ENCODE measurements at regions not wholly inside any gene's neighbourhood (a gene's known extent, or its start where the extent isn't known, plus 50 kb on each side); places are given as distances from the start of the nearest gene placed in this dataset.

DNA sequence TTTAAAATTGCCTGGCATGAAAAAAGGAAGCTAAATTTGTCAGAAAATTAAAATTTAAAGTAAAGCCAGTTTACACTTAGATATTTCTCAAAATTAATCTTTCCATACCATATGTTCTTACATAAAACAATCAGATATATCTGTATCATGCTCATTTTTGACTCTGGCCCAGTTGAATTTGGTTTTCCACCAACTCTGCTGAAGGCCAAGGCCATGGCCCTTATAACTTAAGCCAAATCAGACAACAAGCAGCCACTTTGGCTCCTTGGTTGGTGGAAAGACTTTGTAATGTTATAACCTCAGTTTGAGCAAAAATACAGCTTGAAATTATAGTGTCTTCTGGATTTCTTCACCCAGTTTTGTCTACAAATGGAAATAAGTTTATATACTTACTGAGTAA, 97.3 kb downstream of the CENPW start:
- Histone ChIP-seq H3K4me1 (ENCODE audit: low read length) (0 out of 2 replicates have a peak, but pooled peaks cover 4% of the 10 kb centered on the region), H3K27me3 (replicated peaks; ENCODE audit: insufficient read depth, low read length) (no peaks in the 10 kb centered on the region), H3K79me2 (ENCODE audit: low read length) (no peaks in the 10 kb centered on the region), H3K9me3 (replicated peaks; ENCODE audit: insufficient read depth, low read length) (no peaks in the 10 kb centered on the region), H4K20me1 (ENCODE audit: insufficient read depth, low read length) (no peaks in the 10 kb centered on the region), H3K4me3 (ENCODE audit: low read length) (no peak overlapping the region), H2AFZ (ENCODE audit: low read length) (no peak overlapping the region), H3F3A (ENCODE audit: insufficient read depth, low read length) (no peaks in the 10 kb centered on the region), H3K9ac (ENCODE audit: low read length) (no peak overlapping the region), H3K36me3 (replicated peaks; ENCODE audit: insufficient read depth, low read length) (no peaks in the 10 kb centered on the region), H3K27ac (ENCODE audit: low read length) (no peak overlapping the region), H3K4me2 (ENCODE audit: low read depth, low read length) (no peak overlapping the region), H3K9me2 (replicated peaks; ENCODE audit: insufficient read depth, low read length) (no peaks in the 10 kb centered on the region)
- TF ChIP-seq, protein P1, sequence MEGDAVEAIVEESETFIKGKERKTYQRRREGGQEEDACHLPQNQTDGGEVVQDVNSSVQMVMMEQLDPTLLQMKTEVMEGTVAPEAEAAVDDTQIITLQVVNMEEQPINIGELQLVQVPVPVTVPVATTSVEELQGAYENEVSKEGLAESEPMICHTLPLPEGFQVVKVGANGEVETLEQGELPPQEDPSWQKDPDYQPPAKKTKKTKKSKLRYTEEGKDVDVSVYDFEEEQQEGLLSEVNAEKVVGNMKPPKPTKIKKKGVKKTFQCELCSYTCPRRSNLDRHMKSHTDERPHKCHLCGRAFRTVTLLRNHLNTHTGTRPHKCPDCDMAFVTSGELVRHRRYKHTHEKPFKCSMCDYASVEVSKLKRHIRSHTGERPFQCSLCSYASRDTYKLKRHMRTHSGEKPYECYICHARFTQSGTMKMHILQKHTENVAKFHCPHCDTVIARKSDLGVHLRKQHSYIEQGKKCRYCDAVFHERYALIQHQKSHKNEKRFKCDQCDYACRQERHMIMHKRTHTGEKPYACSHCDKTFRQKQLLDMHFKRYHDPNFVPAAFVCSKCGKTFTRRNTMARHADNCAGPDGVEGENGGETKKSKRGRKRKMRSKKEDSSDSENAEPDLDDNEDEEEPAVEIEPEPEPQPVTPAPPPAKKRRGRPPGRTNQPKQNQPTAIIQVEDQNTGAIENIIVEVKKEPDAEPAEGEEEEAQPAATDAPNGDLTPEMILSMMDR (IDR thresholded peaks at IDR 0.05; ENCODE audit: low read length), result no peak
- TF ChIP-seq EZH2phosphoT487 (IDR thresholded peaks at IDR 0.05; ENCODE audit: low read length), result no peak
- TF ChIP-seq EZH2 (optimal IDR thresholded peaks at IDR 0.05; ENCODE audit: low read depth, low read length), result no peak
- DNase-seq, result no peak

- Histone ChIP-seq H3K27me3 (replicated peaks; ENCODE audit: insufficient read depth, low read length) (no peaks in the 10 kb centered on the region), H3K36me3 (replicated peaks; ENCODE audit: insufficient read depth, low read length) (no peaks in the 10 kb centered on the region), H3F3A (ENCODE audit: insufficient read depth, low read length) (no peaks in the 10 kb centered on the region), H3K9me2 (replicated peaks; ENCODE audit: insufficient read depth, low read length) (no peaks in the 10 kb centered on the region), H3K4me2 (ENCODE audit: low read depth, low read length) (no peak overlapping the region), H3K27ac (ENCODE audit: low read length) (no peak overlapping the region), H3K9ac (ENCODE audit: low read length) (no peak overlapping the region), H2AFZ (ENCODE audit: low read length) (no peak overlapping the region), H3K79me2 (ENCODE audit: low read length) (no peaks in the 10 kb centered on the region), H4K20me1 (ENCODE audit: insufficient read depth, low read length) (no peaks in the 10 kb centered on the region), H3K9me3 (replicated peaks; ENCODE audit: insufficient read depth, low read length) (no peaks in the 10 kb centered on the region), H3K4me1 (ENCODE audit: low read length) (0 out of 2 replicates have a peak, but pooled peaks cover 4% of the 10 kb centered on the region), H3K4me3 (ENCODE audit: low read length) (no peak overlapping the region)
- no peak for DNase-seq
- TF ChIP-seq EZH2phosphoT487 (IDR thresholded peaks at IDR 0.05; ENCODE audit: low read length) (no peak), EZH2 (optimal IDR thresholded peaks at IDR 0.05; ENCODE audit: low read depth, low read length) (no peak)
- TF ChIP-seq, protein P1 (IDR thresholded peaks at IDR 0.05; ENCODE audit: low read length), result no peak
Observed at GRCh38 chr6:126439040-126439439, 99.1 kb downstream of the CENPW start.

DNA sequence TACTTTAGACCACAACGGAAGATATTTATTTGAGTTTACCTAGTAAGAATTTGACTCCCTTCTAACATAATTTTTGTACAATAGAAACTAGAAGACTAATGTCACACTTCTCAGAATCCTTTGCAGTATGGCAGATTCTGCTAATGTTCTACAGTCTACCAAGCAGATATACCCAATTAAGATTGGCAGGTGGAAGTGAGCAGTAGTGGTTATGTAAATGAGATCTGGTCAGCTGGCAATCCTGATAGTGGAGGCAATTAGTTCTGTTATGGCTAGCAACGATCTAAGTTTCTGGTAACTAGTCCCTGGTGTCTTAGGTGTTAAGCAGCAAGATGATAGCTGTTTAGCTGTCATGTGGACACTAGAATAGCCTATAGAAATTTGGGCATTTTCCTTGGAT, 101.0 kb downstream of the CENPW start:
- Histone ChIP-seq H2AFZ (ENCODE audit: low read length) (no peak overlapping the region), H3F3A (ENCODE audit: insufficient read depth, low read length) (no peaks in the 10 kb centered on the region), H3K4me1 (ENCODE audit: low read length) (0 out of 2 replicates have a peak, but pooled peaks cover 4% of the 10 kb centered on the region), H4K20me1 (ENCODE audit: insufficient read depth, low read length) (no peaks in the 10 kb centered on the region), H3K4me3 (ENCODE audit: low read length) (no peak overlapping the region), H3K9me2 (replicated peaks; ENCODE audit: insufficient read depth, low read length) (no peaks in the 10 kb centered on the region), H3K36me3 (replicated peaks; ENCODE audit: insufficient read depth, low read length) (no peaks in the 10 kb centered on the region), H3K9me3 (replicated peaks; ENCODE audit: insufficient read depth, low read length) (no peaks in the 10 kb centered on the region), H3K79me2 (ENCODE audit: low read length) (no peaks in the 10 kb centered on the region), H3K9ac (ENCODE audit: low read length) (no peak overlapping the region), H3K27ac (ENCODE audit: low read length) (no peak overlapping the region), H3K4me2 (ENCODE audit: low read depth, low read length) (no peak overlapping the region), H3K27me3 (replicated peaks; ENCODE audit: insufficient read depth, low read length) (no peaks in the 10 kb centered on the region)
- no peak for DNase-seq
- TF ChIP-seq, protein P1 (IDR thresholded peaks at IDR 0.05; ENCODE audit: low read length), result no peak
- TF ChIP-seq EZH2phosphoT487 (IDR thresholded peaks at IDR 0.05; ENCODE audit: low read length) (no peak), EZH2 (optimal IDR thresholded peaks at IDR 0.05; ENCODE audit: low read depth, low read length) (no peak)
